Esophagus squamous epithelium (tissue), 4 donors: ENCODE measurements at regions not wholly inside any gene's neighbourhood (a gene's known extent, or its start where the extent isn't known, plus 50 kb on each side); places are given as distances from the start of the nearest gene placed in this dataset.

ENCODE experiments used
- POLR2A ChIP-seq, 4 donors: fragments of 450-650 bp; IDR thresholded peaks; one replicate each; pipeline ENCODE4 v1.6.1; 2017; ENCODE audit warnings: antibody characterized with exemption in 4 of 4, mild to moderate bottlenecking in 4 of 4, moderate library complexity in 3 of 4
- TF ChIP-seq, protein P1 (sequence below), 6 experiments: fragments of 450-650 bp in 4 of 6; fragments of 200-600 bp in 2 of 6; sonication (generic) in 2 of 6; IDR thresholded peaks; one replicate each; pipeline ENCODE4 v1.5.1; 2016 to 2019; ENCODE audit warnings: antibody characterized with exemption in 6 of 6, mild to moderate bottlenecking in 4 of 6, moderate library complexity in 4 of 6

- TF ChIP-seq POLR2A (IDR thresholded peaks at IDR 0.05), result no peak
- TF ChIP-seq, protein P1, sequence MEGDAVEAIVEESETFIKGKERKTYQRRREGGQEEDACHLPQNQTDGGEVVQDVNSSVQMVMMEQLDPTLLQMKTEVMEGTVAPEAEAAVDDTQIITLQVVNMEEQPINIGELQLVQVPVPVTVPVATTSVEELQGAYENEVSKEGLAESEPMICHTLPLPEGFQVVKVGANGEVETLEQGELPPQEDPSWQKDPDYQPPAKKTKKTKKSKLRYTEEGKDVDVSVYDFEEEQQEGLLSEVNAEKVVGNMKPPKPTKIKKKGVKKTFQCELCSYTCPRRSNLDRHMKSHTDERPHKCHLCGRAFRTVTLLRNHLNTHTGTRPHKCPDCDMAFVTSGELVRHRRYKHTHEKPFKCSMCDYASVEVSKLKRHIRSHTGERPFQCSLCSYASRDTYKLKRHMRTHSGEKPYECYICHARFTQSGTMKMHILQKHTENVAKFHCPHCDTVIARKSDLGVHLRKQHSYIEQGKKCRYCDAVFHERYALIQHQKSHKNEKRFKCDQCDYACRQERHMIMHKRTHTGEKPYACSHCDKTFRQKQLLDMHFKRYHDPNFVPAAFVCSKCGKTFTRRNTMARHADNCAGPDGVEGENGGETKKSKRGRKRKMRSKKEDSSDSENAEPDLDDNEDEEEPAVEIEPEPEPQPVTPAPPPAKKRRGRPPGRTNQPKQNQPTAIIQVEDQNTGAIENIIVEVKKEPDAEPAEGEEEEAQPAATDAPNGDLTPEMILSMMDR (IDR thresholded peaks at IDR 0.05), result no peak
These were observed 186.2 kb downstream of the IRF8 start for GRCh38 chr16:86085161-86085611.
